GM21723 (cell line): ENCODE measurements at regions not wholly inside any gene's neighbourhood (a gene's known extent, or its start where the extent isn't known, plus 50 kb on each side); places are given as distances from the start of the nearest gene placed in this dataset.
"Not testable (repeated sequence)": the region's sequence is repeated elsewhere in the genome, so short reads cannot be mapped to it uniquely, and the experiment has no call there.

ENCODE experiments used
- ATAC-seq: cut with Tn5 transposase; IDR thresholded peaks from one replicate; pipeline ENCODE4 v1.9.1; 2021; ENCODE audit warnings: mild to moderate bottlenecking, moderate library complexity; ENCODE audit not compliant: unreplicated experiment

GRCh38 chr19:30690935-30691818 is 319.0 kb downstream of the ZNF536 start:
- ATAC-seq, result no peak

- ATAC-seq, result no peak
Measured at GRCh38 chr19:30690525-30690924, 318.3 kb downstream of the ZNF536 start.

GRCh38 chr19:30689474-30689873 is 317.3 kb downstream of the ZNF536 start:
- no peak for ATAC-seq

- no peak for ATAC-seq
Measured at GRCh38 chr19:30688696-30689095, 316.5 kb downstream of the ZNF536 start.

- no peak for ATAC-seq
Measured at GRCh38 chr19:30686826-30687566, 314.8 kb downstream of the ZNF536 start.

GRCh38 chr19:30686176-30686820 is 314.1 kb downstream of the ZNF536 start:
- no peak for ATAC-seq

GRCh38 chr19:30685426-30686000 is 313.3 kb downstream of the ZNF536 start:
- no peak for ATAC-seq

- ATAC-seq, result no peak
Measured at GRCh38 chr19:30684613-30685012, 312.4 kb downstream of the ZNF536 start.

GRCh38 chr19:30682999-30683536 is 310.9 kb downstream of the ZNF536 start:
- ATAC-seq, result no peak

GRCh38 chr19:30682146-30682998 is 310.2 kb downstream of the ZNF536 start:
- no peak for ATAC-seq

- no peak for ATAC-seq
Measured at GRCh38 chr19:30681162-30682100, 309.2 kb downstream of the ZNF536 start.

GRCh38 chr19:30680399-30680798 is 308.2 kb downstream of the ZNF536 start:
- not testable (repeated sequence) for ATAC-seq

GRCh38 chr19:30679789-30680188 is 307.6 kb downstream of the ZNF536 start:
- ATAC-seq, result no peak

- no peak for ATAC-seq
Measured at GRCh38 chr19:30679153-30679702, 307.0 kb downstream of the ZNF536 start.

- no peak for ATAC-seq
Measured at GRCh38 chr19:30678168-30678567, 306.0 kb downstream of the ZNF536 start.

- ATAC-seq, result no peak
Measured at GRCh38 chr19:30677702-30678101, 305.5 kb downstream of the ZNF536 start.

- ATAC-seq, result no peak
Measured at GRCh38 chr19:30676990-30677679, 305.0 kb downstream of the ZNF536 start.

- ATAC-seq, result no peak
Measured at GRCh38 chr19:30675086-30675485, 302.9 kb downstream of the ZNF536 start.
